Cardiac muscle cell (in vitro differentiated cells and primary cell): ENCODE measurements at regions not wholly inside any gene's neighbourhood (a gene's known extent, or its start where the extent isn't known, plus 50 kb on each side); places are given as distances from the start of the nearest gene placed in this dataset.

ENCODE experiments used
- DNase-seq, 2 donors: peaks; one replicate each; pipeline versions ENCODE4 v3.0.0 to v3.0.0-alpha.2; 2010 to 2017; ENCODE audit warnings: low read depth in 1 of 2, low spot score in 1 of 2
- H3K27ac ChIP-seq: fragments of 200-600 bp; sonication (generic); 2 replicates; pipeline ENCODE4 v1.5.1; 2016
- H3K27me3 ChIP-seq: fragments of 200-600 bp; sonication (generic); 2 replicates; pipeline ENCODE4 v1.6.0; 2016; ENCODE audit warnings: control low read depth
- H3K36me3 ChIP-seq: fragments of 200-600 bp; sonication (generic); 2 replicates; pipeline ENCODE4 v1.5.1; 2016; ENCODE audit warnings: control low read depth
- H3K4me1 ChIP-seq: fragments of 200-600 bp; sonication (generic); 2 replicates; pipeline ENCODE4 v1.8.1; 2017; ENCODE audit warnings: low read depth, mild to moderate bottlenecking, mixed run types
- H3K4me3 ChIP-seq: fragments of 200-600 bp; sonication (generic); 2 replicates; pipeline ENCODE4 v1.5.1; 2016; ENCODE audit warnings: mild to moderate bottlenecking
- H3K9me3 ChIP-seq: fragments of 200-600 bp; sonication (generic); 2 replicates; pipeline ENCODE4 v1.5.1; 2017; ENCODE audit warnings: low read depth, mild to moderate bottlenecking, control low read depth
- TF ChIP-seq, protein P1 (sequence below): IDR thresholded peaks from 2 replicates; pipeline ENCODE4 v1.5.1; 2012; ENCODE audit warnings: low read depth, mild to moderate bottlenecking, low read length

DNA sequence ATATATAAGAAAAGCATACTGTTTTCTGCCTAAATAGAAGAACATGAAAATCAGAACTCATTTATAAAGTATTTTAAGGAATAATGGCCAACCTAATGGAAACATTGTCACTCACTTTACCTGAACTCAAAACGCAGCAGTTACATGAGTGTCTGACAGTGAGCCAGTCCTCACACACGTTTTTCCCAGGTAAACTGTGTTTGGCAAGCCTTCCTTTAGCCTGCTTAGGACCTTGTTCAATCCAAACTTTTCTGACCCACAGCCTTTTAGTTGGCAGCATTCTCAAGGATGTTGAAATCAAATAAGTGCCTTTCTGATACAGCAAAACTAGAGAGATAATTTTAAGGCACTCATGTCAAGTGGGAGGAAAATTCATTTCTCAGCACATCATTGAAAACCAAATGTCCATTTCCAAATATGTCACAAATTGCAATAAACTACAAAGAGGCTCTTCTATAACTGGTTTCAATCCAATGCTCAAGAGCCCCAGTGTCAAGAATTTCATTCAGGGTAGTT lies 83.5 kb upstream of the SPDL1 start:
- Histone ChIP-seq H3K36me3 (no peaks in the 10 kb centered on the region), H3K4me3 (no peak overlapping the region), H3K27ac (no peak overlapping the region), H3K4me1 (peaks cover 16% of the 10 kb centered on the region), H3K27me3 (no peaks in the 10 kb centered on the region), H3K9me3 (no peaks in the 10 kb centered on the region)
- peak in 1 of 2 donors; percentile 30 for DNase-seq
- TF ChIP-seq, protein P1, sequence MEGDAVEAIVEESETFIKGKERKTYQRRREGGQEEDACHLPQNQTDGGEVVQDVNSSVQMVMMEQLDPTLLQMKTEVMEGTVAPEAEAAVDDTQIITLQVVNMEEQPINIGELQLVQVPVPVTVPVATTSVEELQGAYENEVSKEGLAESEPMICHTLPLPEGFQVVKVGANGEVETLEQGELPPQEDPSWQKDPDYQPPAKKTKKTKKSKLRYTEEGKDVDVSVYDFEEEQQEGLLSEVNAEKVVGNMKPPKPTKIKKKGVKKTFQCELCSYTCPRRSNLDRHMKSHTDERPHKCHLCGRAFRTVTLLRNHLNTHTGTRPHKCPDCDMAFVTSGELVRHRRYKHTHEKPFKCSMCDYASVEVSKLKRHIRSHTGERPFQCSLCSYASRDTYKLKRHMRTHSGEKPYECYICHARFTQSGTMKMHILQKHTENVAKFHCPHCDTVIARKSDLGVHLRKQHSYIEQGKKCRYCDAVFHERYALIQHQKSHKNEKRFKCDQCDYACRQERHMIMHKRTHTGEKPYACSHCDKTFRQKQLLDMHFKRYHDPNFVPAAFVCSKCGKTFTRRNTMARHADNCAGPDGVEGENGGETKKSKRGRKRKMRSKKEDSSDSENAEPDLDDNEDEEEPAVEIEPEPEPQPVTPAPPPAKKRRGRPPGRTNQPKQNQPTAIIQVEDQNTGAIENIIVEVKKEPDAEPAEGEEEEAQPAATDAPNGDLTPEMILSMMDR = no peak

DNA sequence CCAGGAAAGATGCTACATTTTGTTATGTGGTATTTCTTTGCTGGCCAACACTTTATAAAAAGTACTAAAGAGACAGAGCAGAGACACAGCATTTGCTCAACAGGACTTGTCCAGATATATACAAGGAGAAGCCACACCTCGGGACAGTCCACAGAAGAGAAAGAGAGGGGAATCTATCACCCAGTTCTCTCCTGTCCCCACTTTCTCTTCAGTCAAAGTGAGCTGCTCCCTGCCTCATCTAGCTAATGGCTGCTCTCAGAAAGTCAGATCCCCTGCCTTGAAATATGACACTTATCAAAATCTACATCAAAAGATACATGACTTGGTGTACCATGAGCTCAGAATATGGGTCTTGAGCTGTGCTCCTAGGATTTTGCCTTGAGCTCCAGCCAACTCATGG lies 86.7 kb upstream of the SPDL1 start:
- Histone ChIP-seq H3K9me3 (no peaks in the 10 kb centered on the region), H3K27me3 (no peaks in the 10 kb centered on the region), H3K36me3 (no peaks in the 10 kb centered on the region), H3K4me1 (no peaks in the 10 kb centered on the region), H3K27ac (no peak overlapping the region), H3K4me3 (no peak overlapping the region)
- TF ChIP-seq, protein P1 = no peak
- DNase-seq = no peak

DNA sequence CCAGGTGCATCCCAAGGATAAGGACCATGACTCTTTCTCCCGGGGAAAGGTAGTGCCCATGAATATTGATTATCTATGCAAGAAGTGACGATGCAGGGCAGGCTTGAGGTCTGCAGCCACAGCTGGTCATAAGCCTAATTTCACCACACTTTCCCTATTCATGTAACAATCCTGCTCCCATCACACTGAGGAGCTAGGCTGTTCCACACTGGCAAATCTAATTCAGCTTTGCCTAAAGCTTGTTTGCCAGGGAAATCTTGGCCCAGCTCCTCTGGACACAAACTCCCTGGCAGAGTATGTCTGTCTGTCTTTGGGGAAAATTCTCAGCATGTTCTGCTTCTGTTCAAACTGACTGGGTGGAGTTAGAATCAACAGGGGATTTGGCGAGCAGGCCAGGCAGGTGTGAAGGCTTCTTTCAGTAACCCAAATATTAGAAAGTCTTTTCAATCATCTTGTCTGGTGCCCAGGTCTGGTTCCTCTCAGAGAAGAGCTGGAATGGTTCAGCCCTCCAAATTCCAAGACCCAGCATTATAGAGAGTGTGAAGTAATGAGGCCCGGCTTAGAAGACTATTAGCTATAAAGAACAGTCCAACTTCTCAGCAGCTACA lies 88.5 kb upstream of the SPDL1 start:
- H3K27me3 ChIP-seq = no peaks in the 10 kb centered on the region
- H3K9me3 ChIP-seq = no peaks in the 10 kb centered on the region
- DNase-seq = no peak
- no peaks in the 10 kb centered on the region for H3K36me3 ChIP-seq
- H3K27ac ChIP-seq = no peak overlapping the region
- no peaks in the 10 kb centered on the region for H3K4me1 ChIP-seq
- no peak overlapping the region for H3K4me3 ChIP-seq
- TF ChIP-seq, protein P1 = no peak

DNA sequence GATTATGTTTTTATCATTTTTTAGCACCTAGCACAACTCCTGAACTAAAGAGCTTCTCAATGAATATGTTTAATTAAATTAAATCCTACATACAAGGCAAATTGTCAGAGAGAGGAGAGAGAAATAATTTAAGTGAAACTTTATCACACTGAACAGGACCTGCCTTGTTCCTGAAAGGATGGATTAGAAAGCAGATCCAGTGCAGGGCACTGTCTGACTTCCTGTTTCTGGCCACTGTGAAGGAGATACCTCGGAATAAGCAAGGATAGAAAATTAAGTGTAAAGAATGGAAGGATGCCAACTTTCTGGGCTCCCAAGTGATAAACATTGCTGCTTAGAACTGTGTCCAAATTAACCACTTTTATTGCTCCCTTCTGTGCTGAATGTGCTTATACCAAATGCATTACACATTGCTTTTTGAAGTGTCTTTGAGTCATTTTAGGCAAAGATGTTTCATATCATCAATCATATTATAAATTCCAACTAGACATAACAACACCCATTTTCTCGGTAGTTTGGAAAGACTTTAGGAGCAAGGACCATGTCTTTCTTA lies 89.1 kb upstream of the SPDL1 start:
- Histone ChIP-seq H3K4me3 (no peak overlapping the region), H3K27me3 (no peaks in the 10 kb centered on the region), H3K36me3 (no peaks in the 10 kb centered on the region), H3K27ac (no peak overlapping the region), H3K9me3 (no peaks in the 10 kb centered on the region), H3K4me1 (no peaks in the 10 kb centered on the region)
- no peak for DNase-seq
- TF ChIP-seq, protein P1 = no peak

DNA sequence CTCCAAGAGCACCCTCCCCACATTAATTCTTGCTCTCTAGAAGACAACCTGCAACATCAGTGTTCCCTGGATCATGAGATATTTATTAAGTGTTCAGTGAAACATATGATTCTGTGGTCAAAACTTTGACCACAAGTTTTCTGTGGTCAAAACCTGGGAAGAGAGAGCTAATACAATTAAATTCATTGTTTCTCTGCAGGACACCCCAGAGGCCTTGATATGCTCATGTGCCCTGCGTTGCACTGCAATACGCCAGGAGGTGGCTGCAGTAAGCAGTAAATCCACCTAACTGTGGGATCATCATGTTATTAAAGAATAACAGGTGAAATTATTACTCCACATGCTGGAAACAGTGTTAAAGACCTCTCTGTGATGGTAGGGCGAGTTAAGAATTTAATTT lies 109.3 kb upstream of the SPDL1 start:
- Histone ChIP-seq H3K27me3 (peaks cover 5% of the 10 kb centered on the region), H3K4me1 (no peaks in the 10 kb centered on the region), H3K9me3 (no peaks in the 10 kb centered on the region), H3K36me3 (no peaks in the 10 kb centered on the region), H3K4me3 (no peak overlapping the region), H3K27ac (no peak overlapping the region)
- DNase-seq = peak in 1 of 2 donors; percentile 6
- TF ChIP-seq, protein P1 = no peak
